ENCODE measurements at regions not wholly inside any gene's neighbourhood (a gene's known extent, or its start where the extent isn't known, plus 50 kb on each side); places are given as distances from the start of the nearest gene placed in this dataset.

GRCh38 chr4:18636001-18636585, 614.5 kb upstream of the LCORL start:
- intact Hi-C loops (cut with DNase I), result no loop called here
- H3K4me1 ChIP-seq, result no peaks in the 10 kb centered on the region
- no peak for DNase-seq
- H3K27me3 ChIP-seq (ENCODE audit: low read depth), result no peaks in the 10 kb centered on the region
- no peaks in the 10 kb centered on the region for H3K9me3 ChIP-seq
- H3K36me3 ChIP-seq, result no peaks in the 10 kb centered on the region
- H3K4me3 ChIP-seq, result no peak overlapping the region
- ATAC-seq, result no peak
- no peak for TF ChIP-seq CTCF (IDR thresholded peaks at IDR 0.05)
- H3K27ac ChIP-seq, result no peak overlapping the region

- no peak overlapping the region for H3K4me3 ChIP-seq
- intact Hi-C loops (cut with DNase I), result no loop called here
- no peaks in the 10 kb centered on the region for H3K4me1 ChIP-seq
- no peaks in the 10 kb centered on the region for H3K27me3 ChIP-seq (ENCODE audit: low read depth)
- H3K36me3 ChIP-seq, result no peaks in the 10 kb centered on the region
- DNase-seq (no peak), ATAC-seq (no peak)
- H3K27ac ChIP-seq, result no peak overlapping the region
- no peaks in the 10 kb centered on the region for H3K9me3 ChIP-seq
- TF ChIP-seq CTCF (IDR thresholded peaks at IDR 0.05), result no peak
Observed at GRCh38 chr4:18635531-18635930, 614.0 kb upstream of the LCORL start.

- DNase-seq (no peak), ATAC-seq (no peak)
- Histone ChIP-seq H3K4me3 (no peak overlapping the region), H3K27ac (no peak overlapping the region), H3K4me1 (no peaks in the 10 kb centered on the region), H3K36me3 (no peaks in the 10 kb centered on the region), H3K27me3 (ENCODE audit: low read depth) (no peaks in the 10 kb centered on the region), H3K9me3 (no peaks in the 10 kb centered on the region)
- intact Hi-C loops (cut with DNase I), result no loop called here
- no peak for TF ChIP-seq CTCF (IDR thresholded peaks at IDR 0.05)
Observed at GRCh38 chr4:18631586-18631985, 610.0 kb upstream of the LCORL start.

- H3K27ac ChIP-seq, result no peak overlapping the region
- DNase-seq, result no peak
- H3K9me3 ChIP-seq, result no peaks in the 10 kb centered on the region
- no peak overlapping the region for H3K4me3 ChIP-seq
- no peak for TF ChIP-seq CTCF (IDR thresholded peaks at IDR 0.05)
- intact Hi-C loops (cut with DNase I), result no loop called here
- H3K36me3 ChIP-seq, result no peaks in the 10 kb centered on the region
- no peaks in the 10 kb centered on the region for H3K4me1 ChIP-seq
- peak in 1 of 2 donors; percentile 45 for ATAC-seq
- no peaks in the 10 kb centered on the region for H3K27me3 ChIP-seq (ENCODE audit: low read depth)
Observed at GRCh38 chr4:18630218-18631110, 608.9 kb upstream of the LCORL start.

- intact Hi-C loops (cut with DNase I), result no loop called here
- H3K36me3 ChIP-seq, result no peaks in the 10 kb centered on the region
- no peak for ATAC-seq
Observed at GRCh38 chr4:18627447-18628005, 606.0 kb upstream of the LCORL start.

More at GRCh38 chr4:18627447-18628005, 606.0 kb upstream of the LCORL start:
- Histone ChIP-seq H3K4me3 (no peak overlapping the region), H3K27ac (no peak overlapping the region), H3K4me1 (no peaks in the 10 kb centered on the region), H3K9me3 (no peaks in the 10 kb centered on the region), H3K27me3 (ENCODE audit: low read depth) (no peaks in the 10 kb centered on the region)
- TF ChIP-seq CTCF (IDR thresholded peaks at IDR 0.05), result no peak
- DNase-seq, result no peak

Measured in lower lobe of right lung (tissue), 2 donors.